Suppressor macrophage (primary cell): ENCODE measurements at regions not wholly inside any gene's neighbourhood (a gene's known extent, or its start where the extent isn't known, plus 50 kb on each side); places are given as distances from the start of the nearest gene placed in this dataset.

Experiments
- DNase-seq, 4 experiments: peaks; one replicate each; pipeline ENCODE4 v3.0.0-alpha.2; 2020 to 2022

DNA sequence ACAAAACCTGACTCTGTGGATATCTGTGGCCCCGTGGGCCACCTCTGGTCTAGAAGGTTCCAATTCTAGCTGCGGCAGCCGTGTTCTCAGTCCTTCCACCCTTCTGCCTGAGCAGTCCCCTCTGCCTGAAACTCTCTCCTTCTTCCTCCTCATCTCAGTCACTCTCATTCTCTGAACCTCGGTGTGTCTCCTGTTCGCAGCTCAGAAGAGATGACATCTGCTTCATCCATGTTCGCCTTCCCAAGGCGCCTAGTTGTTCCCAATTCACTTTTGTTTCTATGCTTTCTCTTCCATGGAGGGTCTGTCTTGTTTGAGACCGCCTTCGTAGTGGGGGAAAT lies 95.5 kb downstream of the CEBPB start:
- no peak for DNase-seq

DNA sequence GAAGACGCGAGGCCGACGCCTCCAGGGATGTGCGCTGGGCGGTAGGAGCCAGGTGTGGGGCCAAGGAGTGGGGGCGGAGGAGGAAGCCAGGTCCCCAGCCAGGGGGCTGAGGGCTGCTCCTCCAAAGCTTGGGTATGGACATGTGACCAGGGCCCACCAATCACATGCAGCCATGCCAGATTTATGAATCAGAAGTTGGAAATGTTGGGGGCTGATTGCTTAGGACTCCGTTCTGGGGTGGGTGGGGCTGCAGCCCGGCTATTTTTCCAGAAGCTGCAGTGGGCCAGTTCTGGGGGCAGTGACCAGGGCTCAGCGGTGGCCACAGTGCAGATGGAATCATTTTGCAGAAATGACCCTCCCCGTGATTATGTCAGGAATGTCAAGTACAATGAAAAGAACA lies 96.0 kb downstream of the CEBPB start:
- DNase-seq, result no peak

- no peak for DNase-seq
Observed at GRCh38 chr20:50287512-50287911, 96.9 kb downstream of the CEBPB start.

GRCh38 chr20:50288128-50288623 lies 97.5 kb downstream of the CEBPB start:
- no peak for DNase-seq

DNA sequence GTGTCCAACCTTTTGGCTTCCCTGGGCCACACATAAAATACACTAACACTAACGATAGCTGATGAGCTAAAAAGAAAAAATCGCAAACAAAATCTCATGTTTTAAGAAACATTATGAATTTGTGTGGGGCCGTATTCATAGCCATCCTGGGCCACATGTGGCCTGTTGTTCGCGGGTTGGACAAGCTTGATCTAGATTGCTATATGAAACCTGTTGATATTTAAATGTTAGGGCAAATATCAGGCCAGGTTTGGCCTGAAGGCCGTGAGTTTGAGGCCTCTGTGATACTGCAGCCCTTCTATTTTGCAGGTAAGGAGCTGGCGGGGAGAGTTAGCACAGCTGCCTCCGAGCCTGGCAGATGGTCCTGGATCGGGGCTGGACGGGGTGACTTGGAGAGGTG lies 99.0 kb downstream of the CEBPB start:
- no peak for DNase-seq

- no peak for DNase-seq
Observed at GRCh38 chr20:50290112-50290511, 99.5 kb downstream of the CEBPB start.

DNA sequence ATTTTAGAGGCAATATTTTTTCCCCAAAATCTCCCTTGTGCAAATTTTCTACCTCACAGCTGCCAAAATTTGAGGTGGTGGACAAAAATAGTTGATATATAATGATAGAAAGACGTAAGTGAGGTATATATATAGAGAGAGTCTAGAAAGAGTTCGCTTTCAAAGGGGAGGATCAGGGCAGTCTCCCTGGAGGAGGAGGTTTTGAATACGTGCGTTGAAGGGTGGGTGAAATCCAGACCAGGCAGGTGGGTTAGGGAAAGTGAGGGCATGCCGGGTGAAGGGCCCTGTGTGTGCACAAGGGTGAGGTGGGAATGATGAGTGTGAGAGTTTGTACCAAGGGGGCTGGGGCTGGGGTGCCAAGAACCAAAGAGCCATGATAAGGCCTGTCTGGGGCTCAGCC lies 100.2 kb downstream of the CEBPB start:
- no peak for DNase-seq

- no peak for DNase-seq
Observed at GRCh38 chr20:50291254-50292078, 100.8 kb downstream of the CEBPB start.

GRCh38 chr20:50292079-50292590 lies 101.5 kb downstream of the CEBPB start:
- no peak for DNase-seq

GRCh38 chr20:50292591-50293283 lies 102.1 kb downstream of the CEBPB start:
- peak; percentile 88 to 95 (median 93) for DNase-seq

DNA sequence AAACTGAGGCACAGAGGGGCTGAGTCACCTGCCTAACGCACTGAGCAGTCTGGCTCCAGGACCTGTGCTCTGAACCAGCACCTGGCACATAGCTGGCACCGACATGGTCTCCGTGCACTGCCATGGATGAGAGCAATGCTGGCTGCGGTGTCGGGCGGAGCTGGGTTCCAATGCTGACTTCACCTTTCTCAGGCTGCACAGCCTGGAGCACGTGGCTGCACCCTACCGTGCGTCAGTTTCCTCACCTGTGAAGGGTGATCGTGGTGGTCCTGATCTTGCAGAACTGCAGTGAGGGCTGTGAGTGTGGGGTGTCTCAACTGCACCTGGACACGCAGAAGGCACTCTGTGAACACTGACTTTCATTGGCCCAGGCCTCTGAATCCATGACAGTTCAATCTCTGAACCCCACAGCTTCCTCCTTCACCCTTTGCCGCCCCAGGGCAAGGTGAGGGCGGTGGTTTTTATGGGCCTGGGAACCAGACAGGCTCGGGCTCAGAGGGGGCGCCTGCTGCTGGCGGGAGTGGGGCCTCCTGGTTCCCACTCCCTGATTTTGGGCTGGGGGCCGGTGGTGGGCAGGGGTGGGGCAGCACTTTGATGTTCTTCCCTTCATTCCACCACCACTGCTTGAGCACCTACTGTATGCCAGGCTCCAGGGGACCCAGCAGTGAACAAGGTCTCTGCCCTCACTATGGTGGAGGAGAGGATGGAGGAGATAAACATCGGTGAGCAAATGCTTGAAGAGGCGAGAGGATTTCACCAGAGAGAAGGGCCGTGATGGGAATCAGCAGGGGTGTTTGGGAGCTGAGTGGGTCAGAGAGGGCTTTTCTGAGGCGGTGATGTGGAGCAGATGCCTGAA lies 102.9 kb downstream of the CEBPB start:
- DNase-seq, result no peak

GRCh38 chr20:50294164-50295088 lies 103.8 kb downstream of the CEBPB start:
- no peak for DNase-seq

GRCh38 chr20:50295345-50295744 lies 104.7 kb downstream of the CEBPB start:
- no peak for DNase-seq

- DNase-seq, result no peak
Observed at GRCh38 chr20:50295762-50296449, 105.3 kb downstream of the CEBPB start.

- DNase-seq, result peak; percentile 60 to 92 (median 76)
Observed at GRCh38 chr20:50296450-50297375, 106.1 kb downstream of the CEBPB start.

DNA sequence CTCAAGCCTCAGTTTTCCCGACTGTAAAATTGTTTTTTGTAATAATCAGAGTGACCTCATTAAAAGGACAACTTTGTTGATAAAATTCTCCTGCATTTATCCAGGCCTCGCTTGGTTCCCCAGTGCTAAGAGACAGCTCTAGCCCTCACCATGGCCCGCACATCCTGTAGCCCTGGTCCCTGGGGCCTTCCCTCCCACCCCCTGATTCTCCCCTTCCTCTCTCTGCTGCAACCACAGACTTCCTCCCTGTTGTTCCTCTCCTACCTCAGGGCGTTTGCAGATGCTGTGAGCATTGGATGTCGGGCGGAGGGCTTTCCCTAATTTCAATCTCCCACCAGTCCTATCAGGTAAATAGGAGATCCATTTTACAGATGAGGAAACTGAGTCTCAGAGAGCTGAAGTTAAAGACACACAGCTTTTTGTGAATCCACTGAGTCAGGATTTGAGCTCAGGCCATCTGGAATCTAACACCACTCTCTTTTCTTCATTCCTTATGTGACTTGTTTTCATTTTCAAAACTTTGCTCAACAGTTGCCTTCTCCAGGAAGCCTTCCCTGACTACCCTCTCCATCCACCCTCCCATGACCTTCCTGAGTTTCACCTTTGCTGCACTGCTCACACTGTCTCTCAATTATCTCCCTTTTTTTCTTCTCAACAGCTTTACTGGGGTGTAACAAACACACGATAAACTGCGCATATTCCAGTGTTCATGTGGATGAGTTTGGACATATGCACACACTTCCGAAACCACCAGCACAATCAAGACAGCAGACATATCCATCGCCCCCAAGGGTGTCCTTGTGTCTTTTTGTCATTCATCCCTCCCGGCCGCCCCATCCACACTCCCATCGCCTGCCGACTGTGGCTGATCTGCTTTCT lies 107.1 kb downstream of the CEBPB start:
- DNase-seq, result peak; percentile 55 to 76 (median 72)

DNA sequence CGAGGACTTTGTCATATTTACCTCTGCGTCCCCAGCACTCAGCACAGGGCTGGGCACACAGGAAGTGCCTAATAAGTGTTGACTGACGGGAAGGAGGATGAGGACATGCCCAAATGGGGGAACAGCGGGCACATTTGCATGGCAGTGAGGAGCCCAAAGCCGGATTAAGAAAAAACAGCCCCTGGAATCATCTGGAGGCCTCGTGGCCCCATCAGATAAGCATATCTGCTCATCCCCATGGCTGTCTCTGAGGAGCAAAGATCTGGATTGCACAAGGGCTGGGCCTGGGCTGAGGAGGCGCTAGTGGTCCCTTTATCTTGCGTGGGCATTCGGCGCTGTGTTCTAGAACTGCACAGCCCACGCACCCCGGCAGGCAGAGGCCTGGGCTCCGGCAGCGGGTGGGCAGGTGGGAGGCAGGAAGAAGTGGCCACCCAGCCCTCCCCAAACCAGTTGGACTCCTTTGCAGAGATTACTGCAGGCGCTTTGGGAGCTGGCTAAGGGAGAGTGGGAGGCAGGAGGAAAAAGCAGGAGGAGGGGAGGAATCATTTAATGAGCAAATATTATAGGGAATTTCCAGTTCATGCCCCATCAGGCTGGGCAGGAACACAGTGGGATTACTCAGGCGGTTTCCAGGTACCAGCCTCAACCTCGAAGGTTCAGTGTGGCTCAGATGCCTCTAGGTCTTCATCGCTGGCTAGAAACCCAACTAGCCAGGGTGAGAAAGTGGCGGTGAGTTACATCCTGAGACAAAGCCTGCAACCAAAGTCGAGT lies 108.1 kb downstream of the CEBPB start:
- DNase-seq, result peak in 3 of 4 experiments; percentile 42 to 56 (median 50)

- no peak for DNase-seq
Observed at GRCh38 chr20:50299325-50299629, 108.6 kb downstream of the CEBPB start.
